Keratinocyte (primary cell): ENCODE measurements at regions not wholly inside any gene's neighbourhood (a gene's known extent, or its start where the extent isn't known, plus 50 kb on each side); places are given as distances from the start of the nearest gene placed in this dataset.

Source experiments
- DNase-seq: peaks from one replicate; pipeline ENCODE4 v3.0.0-alpha.2; 2011; ENCODE audit warnings: low read depth, missing footprints, low spot score
- FAIRE-seq: peaks from 2 replicates; lab custom pipeline; 2011; peaks lifted over from hg19 to GRCh38; lab: Jason Lieb, UNC
- H2AFZ ChIP-seq: 2 replicates; pipeline ENCODE4 v1.6.0; 2012; ENCODE audit warnings: low read length, control low read depth, inconsistent platforms; ENCODE audit not compliant: control insufficient read depth
- H3K27ac ChIP-seq: 2 replicates; pipeline ENCODE4 v1.5.1; 2011; ENCODE audit warnings: low read length; ENCODE audit not compliant: control insufficient read depth, insufficient read depth
- H3K27me3 ChIP-seq: 3 replicates; pipeline ENCODE4 v1.6.0; 2011; ENCODE audit warnings: low read length; ENCODE audit not compliant: control insufficient read depth, insufficient read depth; ENCODE audit errors: extremely low read depth
- H3K36me3 ChIP-seq, 2 experiments: 2 replicates in 1 of 2; 3 replicates in 1 of 2; pipeline ENCODE4 v1.5.1; 2011; ENCODE audit warnings: low read length in 2 of 2, mild to moderate bottlenecking in 1 of 2; ENCODE audit not compliant: control insufficient read depth in 2 of 2, insufficient read depth in 2 of 2; ENCODE audit errors: extremely low read depth in 1 of 2
- H3K4me1 ChIP-seq: 3 replicates; pipeline ENCODE4 v1.5.1; 2011; ENCODE audit warnings: low read length; ENCODE audit not compliant: control insufficient read depth, insufficient read depth; ENCODE audit errors: extremely low read depth
- H3K4me2 ChIP-seq: 3 replicates; pipeline ENCODE4 v1.6.0; 2011; ENCODE audit warnings: low read depth, low read length; ENCODE audit not compliant: control insufficient read depth, insufficient read depth; ENCODE audit errors: extremely low read depth
- H3K4me3 ChIP-seq, 3 experiments: fragments of 200-600 bp in 1 of 3; sonication (generic) in 1 of 3; 2 replicates in 2 of 3; 3 replicates in 1 of 3; pipeline ENCODE4 v1.5.1; 2011 to 2016; ENCODE audit warnings: low read length in 3 of 3, mild to moderate bottlenecking in 3 of 3, control low read depth in 2 of 3, inconsistent platforms in 1 of 3, low read depth in 1 of 3, mixed read lengths in 1 of 3, mixed run types in 1 of 3, moderate library complexity in 1 of 3; ENCODE audit not compliant: control insufficient read depth in 2 of 3, insufficient read depth in 2 of 3; ENCODE audit errors: extremely low read depth in 1 of 3
- H3K79me2 ChIP-seq: 2 replicates; pipeline ENCODE4 v1.6.0; 2012; ENCODE audit warnings: low read length; ENCODE audit not compliant: control insufficient read depth, insufficient read depth
- H3K9ac ChIP-seq: 3 replicates; pipeline ENCODE4 v1.6.0; 2011; ENCODE audit warnings: low read length; ENCODE audit not compliant: control insufficient read depth, insufficient read depth; ENCODE audit errors: extremely low read depth
- H3K9me1 ChIP-seq: 3 replicates; pipeline ENCODE4 v1.6.0; 2011; ENCODE audit warnings: low read length; ENCODE audit not compliant: control insufficient read depth, insufficient read depth; ENCODE audit errors: extremely low read depth
- H3K9me3 ChIP-seq: 2 replicates; pipeline ENCODE4 v1.5.1; 2012; ENCODE audit warnings: low read depth, low read length; ENCODE audit not compliant: control insufficient read depth
- H4K20me1 ChIP-seq: 3 replicates; pipeline ENCODE4 v1.6.0; 2011; ENCODE audit warnings: low read length; ENCODE audit not compliant: control insufficient read depth, insufficient read depth; ENCODE audit errors: extremely low read depth
- EZH2 ChIP-seq: IDR thresholded peaks from one replicate; pipeline ENCODE4 v1.6.1; 2012; ENCODE audit warnings: inconsistent platforms, mild to moderate bottlenecking, low read length, moderate library complexity
- dilution Hi-C: fragments of 300-500 bp; cut with MboI; formaldehyde crosslinking; loops from one replicate; pipeline ENCODE4 v1.7.0; 2020; ENCODE audit warnings: low sequenced_read_pairs; ENCODE audit not compliant: extremely low pct_ligation_motif_present
- TF ChIP-seq, protein P1 (sequence below), 3 experiments: IDR thresholded peaks in 1 of 3; conservative IDR thresholded peaks in 1 of 3; optimal IDR thresholded peaks in 1 of 3; 2 replicates in 2 of 3; 3 replicates in 1 of 3; pipeline versions ENCODE3 to v1.5.1; 2011; ENCODE audit warnings: low read length in 3 of 3, mild to moderate bottlenecking in 3 of 3, moderate library complexity in 2 of 3, control low read depth in 1 of 3, inconsistent platforms in 1 of 3; ENCODE audit not compliant: insufficient read depth in 2 of 3; ENCODE audit errors: extremely low read depth in 1 of 3

DNA sequence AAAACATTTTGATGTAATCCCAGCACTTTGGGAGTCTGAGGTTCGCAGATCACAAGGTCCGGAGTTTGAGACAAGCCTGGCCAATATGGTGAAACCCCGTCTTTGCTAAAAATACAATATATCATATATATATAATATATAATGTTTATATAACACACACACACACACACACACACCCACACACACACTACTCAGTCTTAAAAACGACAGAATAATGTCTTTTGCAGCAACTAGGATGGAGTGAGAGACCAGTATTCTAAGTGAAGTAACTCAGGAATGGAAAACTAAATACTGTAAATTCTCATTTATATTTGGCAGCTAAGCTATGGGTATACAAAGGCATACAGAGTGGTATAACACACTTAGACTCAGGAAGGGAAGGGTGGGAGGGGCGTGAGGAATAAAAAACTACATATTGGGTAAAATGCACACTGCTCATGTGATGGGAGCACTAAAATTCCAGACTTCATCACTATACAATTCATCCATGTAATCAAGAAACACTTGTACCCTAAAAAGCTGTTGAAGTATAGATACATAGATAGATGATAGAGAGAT, 231.2 kb upstream of the SEMA3A start:
- H3K27ac ChIP-seq = no peak overlapping the region
- DNase-seq (no peak), FAIRE-seq (no peak)
- dilution Hi-C loops = no loop called here
- H3K9ac ChIP-seq = no peak overlapping the region
- no peak overlapping the region for H3K4me2 ChIP-seq
- H4K20me1 ChIP-seq = no peaks in the 10 kb centered on the region
- TF ChIP-seq EZH2 = no peak
- TF ChIP-seq, protein P1, sequence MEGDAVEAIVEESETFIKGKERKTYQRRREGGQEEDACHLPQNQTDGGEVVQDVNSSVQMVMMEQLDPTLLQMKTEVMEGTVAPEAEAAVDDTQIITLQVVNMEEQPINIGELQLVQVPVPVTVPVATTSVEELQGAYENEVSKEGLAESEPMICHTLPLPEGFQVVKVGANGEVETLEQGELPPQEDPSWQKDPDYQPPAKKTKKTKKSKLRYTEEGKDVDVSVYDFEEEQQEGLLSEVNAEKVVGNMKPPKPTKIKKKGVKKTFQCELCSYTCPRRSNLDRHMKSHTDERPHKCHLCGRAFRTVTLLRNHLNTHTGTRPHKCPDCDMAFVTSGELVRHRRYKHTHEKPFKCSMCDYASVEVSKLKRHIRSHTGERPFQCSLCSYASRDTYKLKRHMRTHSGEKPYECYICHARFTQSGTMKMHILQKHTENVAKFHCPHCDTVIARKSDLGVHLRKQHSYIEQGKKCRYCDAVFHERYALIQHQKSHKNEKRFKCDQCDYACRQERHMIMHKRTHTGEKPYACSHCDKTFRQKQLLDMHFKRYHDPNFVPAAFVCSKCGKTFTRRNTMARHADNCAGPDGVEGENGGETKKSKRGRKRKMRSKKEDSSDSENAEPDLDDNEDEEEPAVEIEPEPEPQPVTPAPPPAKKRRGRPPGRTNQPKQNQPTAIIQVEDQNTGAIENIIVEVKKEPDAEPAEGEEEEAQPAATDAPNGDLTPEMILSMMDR (optimal IDR thresholded peaks at IDR 0.05 in 1 of 3, IDR thresholded peaks at IDR 0.05 in 1 of 3, conservative IDR thresholded peaks at IDR 0.05 in 1 of 3; ENCODE audit: extremely low read depth in 1 of 3, insufficient read depth in 2 of 3, low read length in 3 of 3) = no peak
- no peaks in the 10 kb centered on the region for H3K9me1 ChIP-seq
- H3K36me3 ChIP-seq = no peaks in the 10 kb centered on the region
- H2AFZ ChIP-seq = no peak overlapping the region
- H3K4me1 ChIP-seq = no peaks in the 10 kb centered on the region
- no peak overlapping the region for H3K4me3 ChIP-seq
- no peaks in the 10 kb centered on the region for H3K79me2 ChIP-seq
- no peaks in the 10 kb centered on the region for H3K9me3 ChIP-seq
- no peaks in the 10 kb centered on the region for H3K27me3 ChIP-seq

DNA sequence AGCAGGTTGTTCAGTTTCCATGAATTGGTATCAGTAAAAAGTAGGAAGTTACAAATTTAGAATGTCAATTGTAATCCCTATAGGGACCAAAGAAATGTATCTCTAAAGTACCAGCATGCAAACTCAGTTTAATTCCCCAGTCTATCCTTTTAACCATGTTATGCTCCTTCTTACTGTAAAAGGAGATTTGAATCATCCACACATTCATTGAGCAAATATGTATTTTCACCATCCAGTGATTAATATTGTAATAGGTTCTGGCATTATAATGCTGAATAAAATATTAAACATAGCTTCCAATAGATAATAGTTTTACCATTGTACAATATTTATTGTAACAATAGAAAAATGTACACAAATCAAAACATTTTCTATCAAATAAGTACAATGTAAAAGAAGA, 228.2 kb upstream of the SEMA3A start:
- dilution Hi-C loops = no loop called here
- FAIRE-seq = no peak
- H2AFZ ChIP-seq = no peak overlapping the region

More for the DNA sequence above, 228.2 kb upstream of the SEMA3A start:
- H3K27me3 ChIP-seq = no peaks in the 10 kb centered on the region
- H3K9me3 ChIP-seq = no peaks in the 10 kb centered on the region
- no peak for DNase-seq
- no peaks in the 10 kb centered on the region for H3K79me2 ChIP-seq
- no peak overlapping the region for H3K4me2 ChIP-seq
- H3K36me3 ChIP-seq = no peaks in the 10 kb centered on the region
- no peaks in the 10 kb centered on the region for H4K20me1 ChIP-seq
- no peaks in the 10 kb centered on the region for H3K9me1 ChIP-seq
- no peak overlapping the region for H3K9ac ChIP-seq
- no peaks in the 10 kb centered on the region for H3K4me1 ChIP-seq
- TF ChIP-seq, protein P1 (optimal IDR thresholded peaks at IDR 0.05 in 1 of 3, IDR thresholded peaks at IDR 0.05 in 1 of 3, conservative IDR thresholded peaks at IDR 0.05 in 1 of 3; ENCODE audit: extremely low read depth in 1 of 3, insufficient read depth in 2 of 3, low read length in 3 of 3) = no peak
- TF ChIP-seq EZH2 = no peak
- no peak overlapping the region for H3K27ac ChIP-seq
- H3K4me3 ChIP-seq = no peak overlapping the region
